ENCODE measurements at regions not wholly inside any gene's neighbourhood (a gene's known extent, or its start where the extent isn't known, plus 50 kb on each side); places are given as distances from the start of the nearest gene placed in this dataset.
"Not testable (repeated sequence)": the region's sequence is repeated elsewhere in the genome, so short reads cannot be mapped to it uniquely, and the experiment has no call there.

GRCh38 chr5:174563040-174563439, 161.3 kb upstream of the MSX2 start:
- in situ Hi-C loops (cut with HindIII; ENCODE audit: low sequenced_read_pairs): not testable (repeated sequence)

- in situ Hi-C loops (cut with HindIII; ENCODE audit: low sequenced_read_pairs): no loop called here
These were observed 160.5 kb upstream of the MSX2 start for GRCh38 chr5:174563899-174564298.

- in situ Hi-C loops (cut with HindIII; ENCODE audit: low sequenced_read_pairs): no loop called here
These were observed 156.8 kb upstream of the MSX2 start for GRCh38 chr5:174567506-174568141.

GRCh38 chr5:174570662-174571061, 153.7 kb upstream of the MSX2 start:
- in situ Hi-C loops (cut with HindIII; ENCODE audit: low sequenced_read_pairs): no loop called here

- in situ Hi-C loops (cut with HindIII; ENCODE audit: low sequenced_read_pairs): no loop called here
These were observed 152.6 kb upstream of the MSX2 start for GRCh38 chr5:174571662-174572397.

GRCh38 chr5:174572591-174572990, 151.8 kb upstream of the MSX2 start:
- in situ Hi-C loops (cut with HindIII; ENCODE audit: low sequenced_read_pairs): no loop called here

- in situ Hi-C loops (cut with HindIII; ENCODE audit: low sequenced_read_pairs): no loop called here
These were observed 151.0 kb upstream of the MSX2 start for GRCh38 chr5:174573221-174573994.

- in situ Hi-C loops (cut with HindIII; ENCODE audit: low sequenced_read_pairs): no loop called here
These were observed 149.3 kb upstream of the MSX2 start for GRCh38 chr5:174575043-174575442.

GRCh38 chr5:174576042-174576441, 148.3 kb upstream of the MSX2 start:
- in situ Hi-C loops (cut with HindIII; ENCODE audit: low sequenced_read_pairs): no loop called here

- in situ Hi-C loops (cut with HindIII; ENCODE audit: low sequenced_read_pairs): no loop called here
These were observed 142.9 kb upstream of the MSX2 start for GRCh38 chr5:174581479-174581878.

GRCh38 chr5:174581894-174582293, 142.5 kb upstream of the MSX2 start:
- in situ Hi-C loops (cut with HindIII; ENCODE audit: low sequenced_read_pairs): no loop called here

- in situ Hi-C loops (cut with HindIII; ENCODE audit: low sequenced_read_pairs): no loop called here
These were observed 141.3 kb upstream of the MSX2 start for GRCh38 chr5:174583071-174583470.

GRCh38 chr5:174585472-174585871, 138.9 kb upstream of the MSX2 start:
- in situ Hi-C loops (cut with HindIII; ENCODE audit: low sequenced_read_pairs): no loop called here

- in situ Hi-C loops (cut with HindIII; ENCODE audit: low sequenced_read_pairs): not testable (repeated sequence)
These were observed 138.2 kb upstream of the MSX2 start for GRCh38 chr5:174586163-174586562.

GRCh38 chr5:174589011-174589410, 135.4 kb upstream of the MSX2 start:
- in situ Hi-C loops (cut with HindIII; ENCODE audit: low sequenced_read_pairs): no loop called here

- in situ Hi-C loops (cut with HindIII; ENCODE audit: low sequenced_read_pairs): no loop called here
These were observed 134.8 kb upstream of the MSX2 start for GRCh38 chr5:174589599-174589998.

GRCh38 chr5:174590820-174591219, 133.6 kb upstream of the MSX2 start:
- in situ Hi-C loops (cut with HindIII; ENCODE audit: low sequenced_read_pairs): no loop called here

- in situ Hi-C loops (cut with HindIII; ENCODE audit: low sequenced_read_pairs): no loop called here
These were observed 128.0 kb upstream of the MSX2 start for GRCh38 chr5:174596429-174596828.

GRCh38 chr5:174599992-174600391, 124.4 kb upstream of the MSX2 start:
- in situ Hi-C loops (cut with HindIII; ENCODE audit: low sequenced_read_pairs): no loop called here

GRCh38 chr5:174601946-174602345, 122.4 kb upstream of the MSX2 start:
- in situ Hi-C loops (cut with HindIII; ENCODE audit: low sequenced_read_pairs): no loop called here

- in situ Hi-C loops (cut with HindIII; ENCODE audit: low sequenced_read_pairs): no loop called here
These were observed 118.2 kb upstream of the MSX2 start for GRCh38 chr5:174606153-174606552.

GRCh38 chr5:174606646-174607045, 117.7 kb upstream of the MSX2 start:
- in situ Hi-C loops (cut with HindIII; ENCODE audit: low sequenced_read_pairs): no loop called here

Measured in DLD1 (cell line).